NCI-H1436 treated with DMSO at 0.1 percent for 48 hours (cell line): ENCODE measurements at regions not wholly inside any gene's neighbourhood (a gene's known extent, or its start where the extent isn't known, plus 50 kb on each side); places are given as distances from the start of the nearest gene placed in this dataset.

ENCODE experiments used
- DNase-seq: peaks from one replicate; lab custom pipeline; 2025; lab: John Stamatoyannopoulos, UW

- DNase-seq = no peak
Measured at GRCh38 chr3:178393824-178394223, 142.4 kb upstream of the KCNMB2 start.

GRCh38 chr3:178396318-178396717 is 139.9 kb upstream of the KCNMB2 start:
- DNase-seq = no peak

- DNase-seq = no peak
Measured at GRCh38 chr3:178397202-178397601, 139.0 kb upstream of the KCNMB2 start.

- DNase-seq = no peak
Measured at GRCh38 chr3:178397836-178398235, 138.4 kb upstream of the KCNMB2 start.

- DNase-seq = no peak
Measured at GRCh38 chr3:178404961-178405360, 131.3 kb upstream of the KCNMB2 start.

- DNase-seq = no peak
Measured at GRCh38 chr3:178405531-178405930, 130.7 kb upstream of the KCNMB2 start.

- no peak for DNase-seq
Measured at GRCh38 chr3:178406206-178406605, 130.0 kb upstream of the KCNMB2 start.

GRCh38 chr3:178415384-178415783 is 120.9 kb upstream of the KCNMB2 start:
- DNase-seq = no peak

- DNase-seq = no peak
Measured at GRCh38 chr3:178417736-178418135, 118.5 kb upstream of the KCNMB2 start.

- peak; percentile 56 for DNase-seq
Measured at GRCh38 chr3:178419071-178419470, 117.2 kb upstream of the KCNMB2 start.

GRCh38 chr3:178420033-178420432 is 116.2 kb upstream of the KCNMB2 start:
- peak; percentile 76 for DNase-seq

GRCh38 chr3:178421069-178421468 is 115.2 kb upstream of the KCNMB2 start:
- no peak for DNase-seq

GRCh38 chr3:178422406-178422805 is 113.8 kb upstream of the KCNMB2 start:
- no peak for DNase-seq

- no peak for DNase-seq
Measured at GRCh38 chr3:178428037-178428436, 108.2 kb upstream of the KCNMB2 start.

GRCh38 chr3:178434206-178434805 is 101.9 kb upstream of the KCNMB2 start:
- peak; percentile 47 for DNase-seq

- no peak for DNase-seq
Measured at GRCh38 chr3:178435575-178435974, 100.7 kb upstream of the KCNMB2 start.

GRCh38 chr3:178436773-178437172 is 99.5 kb upstream of the KCNMB2 start:
- peak; percentile 53 for DNase-seq

GRCh38 chr3:178437236-178437635 is 99.0 kb upstream of the KCNMB2 start:
- no peak for DNase-seq

- no peak for DNase-seq
Measured at GRCh38 chr3:178439504-178439903, 96.7 kb upstream of the KCNMB2 start.

GRCh38 chr3:178440043-178440442 is 96.2 kb upstream of the KCNMB2 start:
- DNase-seq = no peak

GRCh38 chr3:178443634-178444033 is 92.6 kb upstream of the KCNMB2 start:
- DNase-seq = no peak

- DNase-seq = no peak
Measured at GRCh38 chr3:178445139-178445538, 91.1 kb upstream of the KCNMB2 start.

- DNase-seq = no peak
Measured at GRCh38 chr3:178446059-178446458, 90.2 kb upstream of the KCNMB2 start.

- DNase-seq = no peak
Measured at GRCh38 chr3:178450476-178450875, 85.8 kb upstream of the KCNMB2 start.

- no peak for DNase-seq
Measured at GRCh38 chr3:178451799-178452198, 84.4 kb upstream of the KCNMB2 start.
